Activated CD4-positive, alpha-beta T cell treated with anti-CD3 and anti-CD28 coated beads, Interleukin-2, amount 50 U/mL, for 1 hour (primary cell): ENCODE measurements at regions not wholly inside any gene's neighbourhood (a gene's known extent, or its start where the extent isn't known, plus 50 kb on each side); places are given as distances from the start of the nearest gene placed in this dataset.
A peak's percentile ranks its signal among the peaks of the same experiment; 100 is the strongest.

Experiments
- DNase-seq: peaks from one replicate; pipeline ENCODE4 v3.0.0-alpha.2; 2020

- no peak for DNase-seq
These were observed 208.2 kb upstream of the INHBA start for GRCh38 chr7:41910940-41911600.

GRCh38 chr7:41907444-41907843, 204.6 kb upstream of the INHBA start:
- no peak for DNase-seq

GRCh38 chr7:41900532-41900931, 197.6 kb upstream of the INHBA start:
- no peak for DNase-seq

GRCh38 chr7:41899823-41900433, 197.0 kb upstream of the INHBA start:
- DNase-seq: no peak

GRCh38 chr7:41893656-41894055, 190.8 kb upstream of the INHBA start:
- DNase-seq: no peak

- DNase-seq: no peak
These were observed 189.6 kb upstream of the INHBA start for GRCh38 chr7:41892356-41893100.

GRCh38 chr7:41891950-41892349, 189.1 kb upstream of the INHBA start:
- DNase-seq: no peak

- no peak for DNase-seq
These were observed 187.9 kb upstream of the INHBA start for GRCh38 chr7:41890631-41891274.

GRCh38 chr7:41889472-41889871, 186.6 kb upstream of the INHBA start:
- no peak for DNase-seq

GRCh38 chr7:41889040-41889439, 186.2 kb upstream of the INHBA start:
- DNase-seq: no peak

GRCh38 chr7:41887416-41887815, 184.5 kb upstream of the INHBA start:
- DNase-seq: no peak

GRCh38 chr7:41886901-41887311, 184.0 kb upstream of the INHBA start:
- DNase-seq: no peak

- no peak for DNase-seq
These were observed 183.5 kb upstream of the INHBA start for GRCh38 chr7:41886262-41886900.

- DNase-seq: no peak
These were observed 182.9 kb upstream of the INHBA start for GRCh38 chr7:41885748-41886147.

GRCh38 chr7:41885078-41885477, 182.2 kb upstream of the INHBA start:
- no peak for DNase-seq

- DNase-seq: no peak
These were observed 180.0 kb upstream of the INHBA start for GRCh38 chr7:41882745-41883420.

- DNase-seq: no peak
These were observed 179.4 kb upstream of the INHBA start for GRCh38 chr7:41882256-41882655.

GRCh38 chr7:41881331-41882130, 178.6 kb upstream of the INHBA start:
- peak; percentile 24 for DNase-seq

GRCh38 chr7:41880107-41880506, 177.2 kb upstream of the INHBA start:
- DNase-seq: no peak

- no peak for DNase-seq
These were observed 176.5 kb upstream of the INHBA start for GRCh38 chr7:41879403-41879802.
